ENCODE measurements at regions not wholly inside any gene's neighbourhood (a gene's known extent, or its start where the extent isn't known, plus 50 kb on each side); places are given as distances from the start of the nearest gene placed in this dataset.
A peak's percentile ranks its signal among the peaks of the same experiment; 100 is the strongest.

DNA sequence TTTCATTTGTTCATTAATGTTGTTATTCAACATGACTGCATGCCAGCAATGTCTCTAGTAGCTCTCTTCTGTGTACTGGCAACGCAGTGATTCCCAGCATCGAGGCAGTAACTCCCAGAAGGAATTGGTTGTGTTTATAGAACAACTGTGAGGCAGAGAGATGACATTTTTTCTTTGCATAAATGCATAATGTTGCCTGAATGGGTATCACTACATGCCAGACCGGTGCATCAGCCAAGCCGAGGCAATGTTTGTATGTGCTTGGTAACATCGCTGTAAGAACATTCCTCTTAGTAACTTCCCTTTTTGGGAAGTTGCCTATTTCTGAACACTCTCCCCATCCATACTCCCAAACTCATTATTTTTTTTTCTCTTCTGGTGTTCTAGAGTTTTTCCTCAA, 182.9 kb downstream of the HTR7 start:
- DNase-seq (ENCODE audit: low spot score), result peak; percentile 4

DNA sequence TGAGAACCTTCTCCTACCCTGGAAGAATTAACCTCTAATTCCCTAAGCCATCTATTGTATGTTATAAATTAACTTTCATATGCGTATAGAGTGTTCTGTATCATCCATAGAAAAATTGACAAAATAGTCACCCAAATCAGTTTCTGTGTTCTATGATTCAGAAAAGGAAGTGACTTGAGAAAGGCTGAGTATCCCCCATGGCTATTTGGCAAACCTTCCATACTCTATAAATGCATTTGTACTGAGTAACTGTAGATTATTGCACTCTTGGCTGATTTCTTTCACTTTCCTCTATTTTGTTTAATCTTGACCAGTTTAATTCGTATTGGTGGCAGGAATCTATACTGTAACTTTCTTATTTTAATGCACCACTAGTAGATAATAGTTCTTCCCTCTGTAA, 182.2 kb downstream of the HTR7 start:
- no peak for DNase-seq (ENCODE audit: low spot score)

All from A172 (cell line).